Neural progenitor cell (in vitro differentiated cells): ENCODE measurements at regions not wholly inside any gene's neighbourhood (a gene's known extent, or its start where the extent isn't known, plus 50 kb on each side); places are given as distances from the start of the nearest gene placed in this dataset.

Experiments
- DNase-seq: peaks from one replicate; pipeline ENCODE4 v3.0.0-alpha.2; 2016; ENCODE audit warnings: low spot score
- H2AFZ ChIP-seq: fragments of 200-600 bp; sonication (generic); replicated peaks from 2 replicates; pipeline ENCODE4 v1.6.1; 2016; ENCODE audit warnings: antibody characterized with exemption
- H3F3A ChIP-seq: fragments of 200-600 bp; sonication (generic); 2 replicates; pipeline ENCODE4 v1.6.1; 2016; ENCODE audit warnings: antibody characterized with exemption, low read depth
- H3K27ac ChIP-seq: fragments of 200-600 bp; sonication (generic); 2 replicates; pipeline ENCODE4 v1.5.1; 2016; ENCODE audit warnings: mild to moderate bottlenecking
- H3K27me3 ChIP-seq: fragments of 200-600 bp; sonication (generic); 2 replicates; pipeline ENCODE4 v1.6.1; 2016; ENCODE audit warnings: mild to moderate bottlenecking, moderate library complexity
- H3K36me3 ChIP-seq: fragments of 200-600 bp; sonication (generic); 2 replicates; pipeline ENCODE4 v1.5.1; 2016
- H3K4me1 ChIP-seq: fragments of 200-600 bp; sonication (generic); 2 replicates; pipeline ENCODE4 v1.6.1; 2016; ENCODE audit warnings: mixed run types
- H3K4me2 ChIP-seq: fragments of 200-600 bp; sonication (generic); 2 replicates; pipeline ENCODE4 v1.6.1; 2016
- H3K4me3 ChIP-seq: fragments of 200-600 bp; sonication (generic); 2 replicates; pipeline ENCODE4 v1.5.1; 2016
- H3K79me2 ChIP-seq: fragments of 200-600 bp; sonication (generic); 2 replicates; pipeline ENCODE4 v1.6.1; 2016; ENCODE audit warnings: low read depth
- H3K9ac ChIP-seq: fragments of 200-600 bp; sonication (generic); 2 replicates; pipeline ENCODE4 v1.6.1; 2016
- H3K9me3 ChIP-seq: fragments of 200-600 bp; sonication (generic); 2 replicates; pipeline ENCODE4 v1.5.1; 2016; ENCODE audit warnings: low read depth
- H4K20me1 ChIP-seq: fragments of 200-600 bp; sonication (generic); 2 replicates; pipeline ENCODE4 v1.6.1; 2016; ENCODE audit warnings: low read depth
- H3K27ac Mint-ChIP-seq: 3 replicates; pipeline ENCODE4 v1.8.0; 2021; ENCODE audit warnings: mixed read lengths
- H3K27me3 Mint-ChIP-seq: 2 replicates; pipeline ENCODE4 v1.8.0; 2022; ENCODE audit warnings: low read depth, mild to moderate bottlenecking, inconsistent platforms, moderate library complexity, mixed read lengths; ENCODE audit not compliant: insufficient read depth
- H3K36me3 Mint-ChIP-seq: 3 replicates; pipeline ENCODE4 v1.8.0; 2021; ENCODE audit warnings: mixed read lengths
- H3K4me1 Mint-ChIP-seq: 3 replicates; pipeline ENCODE4 v1.8.0; 2021; ENCODE audit warnings: mixed read lengths
- H3K4me3 Mint-ChIP-seq: 3 replicates; pipeline ENCODE4 v1.8.0; 2021; ENCODE audit warnings: mild to moderate bottlenecking, moderate library complexity, mixed read lengths
- H3K9me3 Mint-ChIP-seq: 3 replicates; pipeline ENCODE4 v1.8.0; 2020; ENCODE audit warnings: mixed read lengths
- EZH2 ChIP-seq: fragments of 200-600 bp; sonication (generic); IDR thresholded peaks from 2 replicates; pipeline ENCODE4 v1.6.1; 2017; ENCODE audit warnings: antibody characterized with exemption, mild to moderate bottlenecking, moderate library complexity
- EZH2phosphoT487 ChIP-seq: fragments of 200-600 bp; sonication (generic); IDR thresholded peaks from 2 replicates; pipeline ENCODE4 v1.6.1; 2017; ENCODE audit warnings: antibody characterized with exemption
- TF ChIP-seq, protein P1 (sequence below): fragments of 200-600 bp; sonication (generic); IDR thresholded peaks from 2 replicates; pipeline ENCODE4 v1.5.1; 2017; ENCODE audit warnings: antibody characterized with exemption, mild to moderate bottlenecking

DNA sequence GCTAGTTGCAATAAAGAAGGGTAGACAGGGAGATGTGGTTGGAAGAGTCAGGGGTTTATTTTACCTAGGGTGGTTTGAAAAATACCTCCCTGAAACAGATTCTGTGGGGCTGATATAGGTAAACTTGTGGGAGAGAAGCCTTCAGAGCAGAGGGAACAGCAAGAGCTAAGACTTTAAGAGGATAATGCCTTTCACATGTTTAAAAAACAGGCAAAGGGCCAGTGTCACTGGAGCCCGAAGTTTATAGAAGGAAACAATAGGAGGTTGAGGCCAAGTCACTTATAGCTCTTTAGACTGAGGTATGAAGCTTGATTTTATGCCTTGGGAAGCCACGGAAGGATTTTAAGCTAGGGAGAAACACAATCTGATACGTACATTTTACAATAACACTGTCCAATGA is 448.7 kb downstream of the TAFA4 start:
- H3K27me3 Mint-ChIP-seq, result no peaks in the 10 kb centered on the region
- H3K9me3 Mint-ChIP-seq, result no peaks in the 10 kb centered on the region
- H3K36me3 ChIP-seq, result no peaks in the 10 kb centered on the region

DNA sequence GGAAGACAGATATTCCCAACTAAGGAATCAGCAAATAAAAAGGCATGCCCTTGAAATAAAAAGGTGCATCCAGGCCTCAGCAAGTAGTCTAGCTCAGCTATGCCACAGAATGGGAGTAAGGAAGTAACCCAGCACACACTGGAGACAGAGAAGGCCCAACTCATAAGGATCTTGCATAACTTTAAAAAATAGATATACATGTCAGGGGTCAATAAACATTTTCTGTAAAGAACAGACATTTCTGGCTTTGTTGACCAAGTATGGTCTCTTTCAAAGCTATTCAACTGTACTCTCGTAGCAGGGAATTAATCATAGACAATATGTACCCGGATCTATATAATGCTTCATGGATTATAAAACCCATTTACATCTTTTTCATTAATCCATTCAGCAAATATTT is 449.3 kb downstream of the TAFA4 start:
- no peak for DNase-seq
- H3K4me1 Mint-ChIP-seq, result peaks cover 16% of the 10 kb centered on the region
- H3K27ac Mint-ChIP-seq, result no peak overlapping the region
- no peaks in the 10 kb centered on the region for H3K27me3 Mint-ChIP-seq
- no peak overlapping the region for H3K9ac ChIP-seq
- H3K4me3 ChIP-seq, result no peak overlapping the region
- H3K27ac ChIP-seq, result no peak overlapping the region
- no peaks in the 10 kb centered on the region for H3K9me3 Mint-ChIP-seq
- H3K4me3 Mint-ChIP-seq, result no peak overlapping the region
- TF ChIP-seq, protein P1, sequence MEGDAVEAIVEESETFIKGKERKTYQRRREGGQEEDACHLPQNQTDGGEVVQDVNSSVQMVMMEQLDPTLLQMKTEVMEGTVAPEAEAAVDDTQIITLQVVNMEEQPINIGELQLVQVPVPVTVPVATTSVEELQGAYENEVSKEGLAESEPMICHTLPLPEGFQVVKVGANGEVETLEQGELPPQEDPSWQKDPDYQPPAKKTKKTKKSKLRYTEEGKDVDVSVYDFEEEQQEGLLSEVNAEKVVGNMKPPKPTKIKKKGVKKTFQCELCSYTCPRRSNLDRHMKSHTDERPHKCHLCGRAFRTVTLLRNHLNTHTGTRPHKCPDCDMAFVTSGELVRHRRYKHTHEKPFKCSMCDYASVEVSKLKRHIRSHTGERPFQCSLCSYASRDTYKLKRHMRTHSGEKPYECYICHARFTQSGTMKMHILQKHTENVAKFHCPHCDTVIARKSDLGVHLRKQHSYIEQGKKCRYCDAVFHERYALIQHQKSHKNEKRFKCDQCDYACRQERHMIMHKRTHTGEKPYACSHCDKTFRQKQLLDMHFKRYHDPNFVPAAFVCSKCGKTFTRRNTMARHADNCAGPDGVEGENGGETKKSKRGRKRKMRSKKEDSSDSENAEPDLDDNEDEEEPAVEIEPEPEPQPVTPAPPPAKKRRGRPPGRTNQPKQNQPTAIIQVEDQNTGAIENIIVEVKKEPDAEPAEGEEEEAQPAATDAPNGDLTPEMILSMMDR, result no peak
- no peak for TF ChIP-seq EZH2
- TF ChIP-seq EZH2phosphoT487, result no peak
- H3K27me3 ChIP-seq, result no peaks in the 10 kb centered on the region
- H3K79me2 ChIP-seq, result no peaks in the 10 kb centered on the region
- no peak overlapping the region for H2AFZ ChIP-seq
- H3K36me3 Mint-ChIP-seq, result no peaks in the 10 kb centered on the region
- H3F3A ChIP-seq, result peaks cover 2% of the 10 kb centered on the region
- H4K20me1 ChIP-seq, result no peaks in the 10 kb centered on the region
- H3K36me3 ChIP-seq, result no peaks in the 10 kb centered on the region
- no peak overlapping the region for H3K4me2 ChIP-seq
- H3K9me3 ChIP-seq, result no peaks in the 10 kb centered on the region
- H3K4me1 ChIP-seq, result peaks cover 30% of the 10 kb centered on the region

More for the DNA sequence above, 448.7 kb downstream of the TAFA4 start:
- DNase-seq, result peak; percentile 18
- Mint-ChIP-seq H3K36me3 (no peaks in the 10 kb centered on the region), H3K4me3 (no peak overlapping the region), H3K27ac (no peak overlapping the region), H3K4me1 (peaks cover 16% of the 10 kb centered on the region)
- Histone ChIP-seq H3K79me2 (no peaks in the 10 kb centered on the region), H3K9ac (no peak overlapping the region), H3K4me2 (peak overlapping the region; percentile 49), H3K4me3 (no peak overlapping the region), H3F3A (peaks cover 2% of the 10 kb centered on the region), H4K20me1 (no peaks in the 10 kb centered on the region), H3K9me3 (no peaks in the 10 kb centered on the region), H2AFZ (no peak overlapping the region), H3K27ac (no peak overlapping the region), H3K4me1 (peaks cover 30% of the 10 kb centered on the region), H3K27me3 (no peaks in the 10 kb centered on the region)
- TF ChIP-seq EZH2phosphoT487 (no peak), EZH2 (no peak)
- TF ChIP-seq, protein P1, result no peak

DNA sequence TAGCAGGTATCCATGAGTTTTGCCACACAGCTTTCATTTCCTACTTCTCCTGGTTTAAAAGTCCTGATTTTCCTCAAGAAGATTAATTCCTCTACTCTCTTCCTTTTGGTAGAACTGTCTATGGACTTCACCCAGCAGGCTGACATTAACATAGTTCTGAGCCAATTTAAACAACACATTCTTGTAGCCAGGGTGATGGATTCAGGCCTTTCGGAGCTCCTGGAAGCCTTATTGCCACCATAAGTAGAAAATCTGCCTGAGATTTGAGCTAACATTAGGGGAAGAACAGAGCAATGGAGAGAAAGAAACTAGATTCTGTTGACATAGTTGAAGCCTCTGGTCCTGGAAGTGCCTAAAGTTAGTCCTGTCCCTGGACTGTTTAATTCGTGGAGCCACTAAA is 449.8 kb downstream of the TAFA4 start:
- peaks cover 2% of the 10 kb centered on the region for H3F3A ChIP-seq
- peaks cover 30% of the 10 kb centered on the region for H3K4me1 ChIP-seq
- no peak overlapping the region for H3K27ac Mint-ChIP-seq
- H3K9me3 ChIP-seq, result no peaks in the 10 kb centered on the region
- no peaks in the 10 kb centered on the region for H4K20me1 ChIP-seq
- no peak overlapping the region for H3K4me3 Mint-ChIP-seq
- peaks cover 16% of the 10 kb centered on the region for H3K4me1 Mint-ChIP-seq
- TF ChIP-seq, protein P1, result no peak
- no peak for TF ChIP-seq EZH2phosphoT487
- no peak for TF ChIP-seq EZH2
- no peak overlapping the region for H3K4me2 ChIP-seq
- H3K9me3 Mint-ChIP-seq, result no peaks in the 10 kb centered on the region
- DNase-seq, result no peak
- no peaks in the 10 kb centered on the region for H3K27me3 ChIP-seq
- no peak overlapping the region for H3K27ac ChIP-seq
- H3K79me2 ChIP-seq, result no peaks in the 10 kb centered on the region
- no peak overlapping the region for H3K9ac ChIP-seq
- no peaks in the 10 kb centered on the region for H3K36me3 ChIP-seq
- H3K36me3 Mint-ChIP-seq, result no peaks in the 10 kb centered on the region
- H2AFZ ChIP-seq, result no peak overlapping the region
- H3K4me3 ChIP-seq, result no peak overlapping the region
- no peaks in the 10 kb centered on the region for H3K27me3 Mint-ChIP-seq
